Central memory CD4-positive, alpha-beta T cell (primary cell): ENCODE measurements at regions not wholly inside any gene's neighbourhood (a gene's known extent, or its start where the extent isn't known, plus 50 kb on each side); places are given as distances from the start of the nearest gene placed in this dataset.

Source experiments
- DNase-seq: peaks from one replicate; pipeline ENCODE4 v3.0.0; 2022

- DNase-seq, result no peak
Measured at GRCh38 chr13:24085662-24086061, 74.9 kb upstream of the SPATA13 start.

GRCh38 chr13:24086642-24087041 lies 73.9 kb upstream of the SPATA13 start:
- no peak for DNase-seq

- no peak for DNase-seq
Measured at GRCh38 chr13:24087605-24088225, 72.8 kb upstream of the SPATA13 start.

GRCh38 chr13:24090049-24090448 lies 70.5 kb upstream of the SPATA13 start:
- no peak for DNase-seq

GRCh38 chr13:24091080-24091479 lies 69.4 kb upstream of the SPATA13 start:
- DNase-seq, result no peak

GRCh38 chr13:24092108-24092507 lies 68.4 kb upstream of the SPATA13 start:
- DNase-seq, result no peak

- DNase-seq, result no peak
Measured at GRCh38 chr13:24093047-24093446, 67.5 kb upstream of the SPATA13 start.

- DNase-seq, result no peak
Measured at GRCh38 chr13:24096659-24097058, 63.9 kb upstream of the SPATA13 start.

- DNase-seq, result no peak
Measured at GRCh38 chr13:24097064-24097463, 63.5 kb upstream of the SPATA13 start.

GRCh38 chr13:24097667-24098066 lies 62.9 kb upstream of the SPATA13 start:
- DNase-seq, result no peak

- DNase-seq, result no peak
Measured at GRCh38 chr13:24099490-24099889, 61.0 kb upstream of the SPATA13 start.

- DNase-seq, result no peak
Measured at GRCh38 chr13:24100188-24100587, 60.3 kb upstream of the SPATA13 start.

- no peak for DNase-seq
Measured at GRCh38 chr13:24103782-24104372, 56.6 kb upstream of the SPATA13 start.

GRCh38 chr13:24104723-24105122 lies 55.8 kb upstream of the SPATA13 start:
- DNase-seq, result no peak

- DNase-seq, result no peak
Measured at GRCh38 chr13:24106429-24106828, 54.1 kb upstream of the SPATA13 start.

GRCh38 chr13:24107955-24108614 lies 52.4 kb upstream of the SPATA13 start:
- no peak for DNase-seq

- DNase-seq, result no peak
Measured at GRCh38 chr13:24108615-24108965, 51.9 kb upstream of the SPATA13 start.

- no peak for DNase-seq
Measured at GRCh38 chr13:24110011-24110410, 50.5 kb upstream of the SPATA13 start.
